ENCODE measurements at regions not wholly inside any gene's neighbourhood (a gene's known extent, or its start where the extent isn't known, plus 50 kb on each side); places are given as distances from the start of the nearest gene placed in this dataset.

GRCh38 chr3:182349951-182350517 lies 443.3 kb upstream of the ATP11B start:
- WGBS (ENCODE audit: low lambda C conversion rate) = 20% methylated on average over 1 of the region's 1 CpG
- Histone ChIP-seq H3F3A (replicated peaks; ENCODE audit: insufficient read depth) (no peaks in the 10 kb centered on the region), H4K20me1 (ENCODE audit: insufficient read depth) (no peaks in the 10 kb centered on the region), H3K4me1 (ENCODE audit: control insufficient read depth in 1 of 2, insufficient read depth in 2 of 2, low read depth in 1 of 2, low read length in 1 of 2) (no peaks in the 10 kb centered on the region), H3K27me3 (ENCODE audit: insufficient read depth) (no peaks in the 10 kb centered on the region), H3K36me3 (replicated peaks in 1 of 2; ENCODE audit: control insufficient read depth in 1 of 2, insufficient read depth in 2 of 2, low read length in 1 of 2) (no peaks in the 10 kb centered on the region), H3K4me2 (no peak overlapping the region), H3K79me2 (ENCODE audit: insufficient read depth) (no peaks in the 10 kb centered on the region), H3K27ac (ENCODE audit: low read depth in 2 of 2, low read length in 1 of 2) (no peak overlapping the region), H2AFZ (ENCODE audit: low read depth) (no peak overlapping the region), H3K9me3 (no peaks in the 10 kb centered on the region), H3K4me3 (ENCODE audit: low read depth in 2 of 2, low read length in 1 of 2) (no peak overlapping the region), H3K9ac (no peak overlapping the region), H3K9me2 (no peaks in the 10 kb centered on the region)
- POLR2A ChIA-PET = no interaction called here
- DNase-seq = no peak
- TF ChIP-seq RCOR1 (IDR thresholded peaks at IDR 0.05; ENCODE audit: low read length) (no peak), FOXJ3 (CRISPR knock-in tag; IDR thresholded peaks at IDR 0.05) (no peak), TCF12 (IDR thresholded peaks at IDR 0.05) (no peak), SIN3A (IDR thresholded peaks at IDR 0.05; ENCODE audit: borderline replicate concordance, low read depth, low read length) (no peak), GATA2 (CRISPR knock-in tag; IDR thresholded peaks at IDR 0.05) (no peak), CHD2 (IDR thresholded peaks at IDR 0.05; ENCODE audit: low read length, partially characterized antibody) (no peak), RFX5 (IDR thresholded peaks at IDR 0.05; ENCODE audit: low read length) (no peak), MEF2A (IDR thresholded peaks at IDR 0.05; ENCODE audit: borderline replicate concordance, low read depth) (no peak), RXRA (IDR thresholded peaks at IDR 0.05; ENCODE audit: borderline replicate concordance, low read depth) (no peak), GABPA (IDR thresholded peaks at IDR 0.05; ENCODE audit: low read depth) (no peak), FOSL2 (IDR thresholded peaks at IDR 0.05; ENCODE audit: borderline replicate concordance, low read depth) (no peak), YY1 (IDR thresholded peaks at IDR 0.05; ENCODE audit: low read depth) (no peak), FOXM1 (IDR thresholded peaks at IDR 0.05; ENCODE audit: low read depth) (no peak)
- TF ChIP-seq, protein P1, sequence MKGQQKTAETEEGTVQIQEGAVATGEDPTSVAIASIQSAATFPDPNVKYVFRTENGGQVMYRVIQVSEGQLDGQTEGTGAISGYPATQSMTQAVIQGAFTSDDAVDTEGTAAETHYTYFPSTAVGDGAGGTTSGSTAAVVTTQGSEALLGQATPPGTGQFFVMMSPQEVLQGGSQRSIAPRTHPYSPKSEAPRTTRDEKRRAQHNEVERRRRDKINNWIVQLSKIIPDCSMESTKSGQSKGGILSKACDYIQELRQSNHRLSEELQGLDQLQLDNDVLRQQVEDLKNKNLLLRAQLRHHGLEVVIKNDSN (IDR thresholded peaks at IDR 0.05; ENCODE audit: borderline replicate concordance, low read depth) = no peak
- CTCF ChIA-PET = interaction anchor here (0.7 kb wide), 1 partner anchor 13 kb away, joined by 3 read pairs; no protein-coding TSS in a partner anchor

DNA sequence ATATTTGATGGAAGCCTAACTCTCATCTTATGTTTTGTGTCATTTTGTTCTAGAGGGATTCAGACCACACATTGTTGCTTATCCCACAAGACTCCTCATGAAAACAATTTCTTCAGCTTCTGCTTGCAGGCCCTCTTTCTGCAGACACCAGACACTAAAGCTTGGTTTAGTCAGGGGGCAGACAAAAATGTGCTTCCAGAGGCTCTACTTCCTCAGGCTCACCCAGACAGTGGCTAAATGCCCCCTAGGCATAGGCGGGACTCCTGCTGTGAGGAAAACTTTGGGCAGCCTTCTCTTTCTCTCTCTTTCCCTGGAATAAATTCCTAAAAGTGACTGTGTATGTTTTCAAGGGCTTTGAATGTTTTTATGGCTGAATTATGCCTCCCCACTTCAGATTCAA lies 435.4 kb upstream of the ATP11B start:
- Histone ChIP-seq H3K4me1 (ENCODE audit: control insufficient read depth in 1 of 2, insufficient read depth in 2 of 2, low read depth in 1 of 2, low read length in 1 of 2) (no peaks in the 10 kb centered on the region; a peak in 1 of 4 replicates), H3K9ac (no peak overlapping the region), H3F3A (replicated peaks; ENCODE audit: insufficient read depth) (no peaks in the 10 kb centered on the region), H3K4me3 (ENCODE audit: low read depth in 2 of 2, low read length in 1 of 2) (no peak overlapping the region), H4K20me1 (ENCODE audit: insufficient read depth) (no peaks in the 10 kb centered on the region), H3K27ac (ENCODE audit: low read depth in 2 of 2, low read length in 1 of 2) (no peak overlapping the region), H3K4me2 (no peak overlapping the region), H3K9me2 (no peaks in the 10 kb centered on the region), H3K36me3 (replicated peaks in 1 of 2; ENCODE audit: control insufficient read depth in 1 of 2, insufficient read depth in 2 of 2, low read length in 1 of 2) (no peaks in the 10 kb centered on the region), H2AFZ (ENCODE audit: low read depth) (no peak overlapping the region), H3K9me3 (no peaks in the 10 kb centered on the region), H3K79me2 (ENCODE audit: insufficient read depth) (no peaks in the 10 kb centered on the region), H3K27me3 (ENCODE audit: insufficient read depth) (no peaks in the 10 kb centered on the region; the same call in 1 of the 2 replicates)
- ChIA-PET POLR2A (no interaction called here), CTCF (interaction anchor here (1.9 kb wide), 1 partner anchor 34 kb away, joined by 4 read pairs; no protein-coding TSS in a partner anchor)
- 43% methylated on average over 1 of the region's 1 CpG for WGBS (ENCODE audit: low lambda C conversion rate)
- DNase-seq = no peak
- TF ChIP-seq RCOR1 (IDR thresholded peaks at IDR 0.05; ENCODE audit: low read length) = no peak
- TF ChIP-seq POLR2AphosphoS5 (IDR thresholded peaks at IDR 0.05; ENCODE audit: low read depth, low read length) = no peak
- no peak for TF ChIP-seq JUND (IDR thresholded peaks at IDR 0.05)
- no peak for TF ChIP-seq FOXM1 (IDR thresholded peaks at IDR 0.05; ENCODE audit: low read depth)
- no peak for TF ChIP-seq RFX5 (IDR thresholded peaks at IDR 0.05; ENCODE audit: low read length)
- TF ChIP-seq, protein P2, sequence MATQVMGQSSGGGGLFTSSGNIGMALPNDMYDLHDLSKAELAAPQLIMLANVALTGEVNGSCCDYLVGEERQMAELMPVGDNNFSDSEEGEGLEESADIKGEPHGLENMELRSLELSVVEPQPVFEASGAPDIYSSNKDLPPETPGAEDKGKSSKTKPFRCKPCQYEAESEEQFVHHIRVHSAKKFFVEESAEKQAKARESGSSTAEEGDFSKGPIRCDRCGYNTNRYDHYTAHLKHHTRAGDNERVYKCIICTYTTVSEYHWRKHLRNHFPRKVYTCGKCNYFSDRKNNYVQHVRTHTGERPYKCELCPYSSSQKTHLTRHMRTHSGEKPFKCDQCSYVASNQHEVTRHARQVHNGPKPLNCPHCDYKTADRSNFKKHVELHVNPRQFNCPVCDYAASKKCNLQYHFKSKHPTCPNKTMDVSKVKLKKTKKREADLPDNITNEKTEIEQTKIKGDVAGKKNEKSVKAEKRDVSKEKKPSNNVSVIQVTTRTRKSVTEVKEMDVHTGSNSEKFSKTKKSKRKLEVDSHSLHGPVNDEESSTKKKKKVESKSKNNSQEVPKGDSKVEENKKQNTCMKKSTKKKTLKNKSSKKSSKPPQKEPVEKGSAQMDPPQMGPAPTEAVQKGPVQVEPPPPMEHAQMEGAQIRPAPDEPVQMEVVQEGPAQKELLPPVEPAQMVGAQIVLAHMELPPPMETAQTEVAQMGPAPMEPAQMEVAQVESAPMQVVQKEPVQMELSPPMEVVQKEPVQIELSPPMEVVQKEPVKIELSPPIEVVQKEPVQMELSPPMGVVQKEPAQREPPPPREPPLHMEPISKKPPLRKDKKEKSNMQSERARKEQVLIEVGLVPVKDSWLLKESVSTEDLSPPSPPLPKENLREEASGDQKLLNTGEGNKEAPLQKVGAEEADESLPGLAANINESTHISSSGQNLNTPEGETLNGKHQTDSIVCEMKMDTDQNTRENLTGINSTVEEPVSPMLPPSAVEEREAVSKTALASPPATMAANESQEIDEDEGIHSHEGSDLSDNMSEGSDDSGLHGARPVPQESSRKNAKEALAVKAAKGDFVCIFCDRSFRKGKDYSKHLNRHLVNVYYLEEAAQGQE (IDR thresholded peaks at IDR 0.05; ENCODE audit: low read depth, low read length) = no peak
- no peak for TF ChIP-seq MXI1 (IDR thresholded peaks at IDR 0.05; ENCODE audit: low read depth, low read length)
- TF ChIP-seq TEAD4 (IDR thresholded peaks at IDR 0.05; ENCODE audit: borderline replicate concordance, insufficient read depth) = no peak
- no peak for TF ChIP-seq NRF1 (IDR thresholded peaks at IDR 0.05; ENCODE audit: low read depth, low read length)

Measured in SK-N-SH (cell line).